ENCODE measurements at regions not wholly inside any gene's neighbourhood (a gene's known extent, or its start where the extent isn't known, plus 50 kb on each side); places are given as distances from the start of the nearest gene placed in this dataset.
A peak's percentile ranks its signal among the peaks of the same experiment; 100 is the strongest.

DNA sequence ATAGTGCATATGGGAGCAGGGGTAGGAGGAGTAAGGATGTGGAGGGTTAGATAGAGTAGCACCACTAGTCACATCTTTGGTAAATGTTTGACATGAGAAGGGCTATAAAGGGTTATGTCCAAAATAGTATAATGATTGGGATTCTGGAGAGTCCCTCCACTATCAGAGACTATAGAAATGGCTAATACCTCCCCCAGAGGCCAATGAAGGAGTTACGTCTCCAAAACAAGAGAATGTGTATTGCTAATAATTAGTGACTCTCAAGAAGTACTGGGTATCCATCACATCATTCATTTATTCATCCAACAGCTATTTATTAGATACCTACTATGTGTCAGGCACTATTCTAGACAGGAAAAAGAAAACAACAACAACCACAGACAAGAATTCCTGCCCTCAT is 203.7 kb upstream of the UMPS start:
- DNase-seq (ENCODE audit: low read depth in 2 of 3, low spot score in 2 of 3), result no peak

DNA sequence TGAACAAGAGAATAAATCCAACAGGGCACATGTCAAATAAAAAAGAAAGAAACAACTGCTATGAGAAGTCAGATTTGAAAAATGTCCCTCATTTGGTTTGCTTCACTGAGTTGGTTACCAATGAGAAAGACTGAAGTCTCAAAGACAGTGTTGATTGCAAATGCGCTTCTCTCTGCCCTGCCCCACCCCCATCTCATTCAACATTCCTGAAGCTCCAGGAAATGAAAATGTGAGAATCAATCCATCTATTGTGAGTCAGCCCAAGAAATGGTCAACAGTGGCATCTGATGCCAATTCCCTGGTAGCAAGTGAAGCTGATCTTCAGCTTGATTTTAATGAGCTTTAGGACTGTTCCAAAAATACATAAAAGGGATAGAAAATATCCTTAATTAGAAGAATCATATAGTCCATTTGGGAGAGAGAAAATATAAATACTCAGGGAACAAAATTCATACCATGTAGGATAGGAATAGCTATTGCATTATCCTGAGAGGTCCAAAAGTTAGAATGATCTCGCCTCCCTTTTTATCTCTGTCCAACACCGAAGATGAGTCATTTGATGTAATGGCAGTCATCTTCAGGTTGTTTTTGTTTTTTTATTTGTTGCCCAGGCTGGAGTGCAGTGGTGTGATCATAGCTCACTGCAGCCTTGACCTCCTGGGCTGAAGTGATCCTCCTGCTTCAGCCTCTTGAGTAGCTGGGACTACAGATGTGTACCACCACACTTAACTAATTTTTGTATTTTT is 200.3 kb upstream of the UMPS start:
- no peak for DNase-seq (ENCODE audit: low read depth in 2 of 3, low spot score in 2 of 3)

GRCh38 chr3:124530916-124531315 is 199.3 kb upstream of the UMPS start:
- DNase-seq (ENCODE audit: low read depth in 2 of 3, low spot score in 2 of 3), result no peak

DNA sequence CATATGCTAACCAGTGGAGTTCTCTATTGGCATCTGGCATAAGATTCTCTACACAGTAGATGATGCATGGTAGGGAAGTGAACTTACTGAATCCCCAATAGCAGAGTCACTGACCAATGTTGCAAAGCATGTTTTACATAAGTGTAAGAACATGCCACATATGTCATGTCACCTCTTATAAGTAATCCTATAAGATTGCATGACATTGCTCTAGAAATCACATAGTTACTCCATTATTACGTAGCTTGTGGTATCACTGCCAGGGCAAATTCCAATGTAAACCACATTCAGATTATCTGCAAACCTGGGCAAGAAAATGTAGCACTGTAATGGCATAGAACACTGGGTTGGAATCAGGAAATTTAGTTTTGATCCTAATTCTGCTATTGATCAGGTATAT is 198.2 kb upstream of the UMPS start:
- DNase-seq (ENCODE audit: low read depth in 2 of 3, low spot score in 2 of 3), result no peak

DNA sequence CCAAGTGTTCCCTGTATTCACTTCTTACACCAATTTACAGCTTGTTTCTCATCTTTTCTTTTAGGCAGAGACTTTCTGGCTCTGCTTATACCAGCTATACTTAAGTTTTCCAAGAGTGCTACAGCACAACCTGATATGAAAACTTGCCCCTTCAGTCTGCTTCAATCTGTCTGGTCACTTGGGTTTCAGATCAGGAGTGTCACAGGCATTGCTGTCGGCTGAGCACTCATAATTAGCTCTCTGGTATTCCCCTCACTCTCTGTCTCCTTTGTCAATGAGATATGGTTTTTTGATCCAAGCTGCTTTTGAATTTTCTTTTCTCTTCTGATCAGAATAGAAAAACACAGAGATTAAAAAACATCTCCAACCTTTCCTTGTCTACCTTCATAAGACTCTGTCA is 194.9 kb upstream of the UMPS start:
- no peak for DNase-seq (ENCODE audit: low read depth in 2 of 3, low spot score in 2 of 3)

GRCh38 chr3:124540550-124541211 is 189.6 kb upstream of the UMPS start:
- DNase-seq (ENCODE audit: low read depth in 2 of 3, low spot score in 2 of 3), result no peak

GRCh38 chr3:124542214-124542869 is 187.9 kb upstream of the UMPS start:
- no peak for DNase-seq (ENCODE audit: low read depth in 2 of 3, low spot score in 2 of 3)

DNA sequence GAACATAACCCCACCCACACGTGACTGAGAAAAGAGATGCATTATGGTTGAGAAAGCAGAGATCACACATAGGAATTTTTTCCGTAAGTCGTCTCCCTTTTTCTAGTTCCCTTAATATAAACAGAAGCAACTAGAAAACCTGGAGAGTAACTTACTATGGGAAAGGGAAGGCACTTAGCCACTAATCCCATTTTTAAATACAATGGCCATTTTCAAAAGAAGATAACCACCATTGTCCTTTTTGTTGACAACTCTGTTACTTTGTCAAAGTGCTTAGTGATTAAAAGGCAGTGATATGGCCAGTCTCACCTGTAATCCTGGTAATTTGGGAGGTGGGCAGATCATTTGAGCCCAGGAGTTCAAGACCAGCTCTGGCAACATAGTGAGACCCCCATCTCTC is 184.4 kb upstream of the UMPS start:
- no peak for DNase-seq (ENCODE audit: low read depth in 2 of 3, low spot score in 2 of 3)

DNA sequence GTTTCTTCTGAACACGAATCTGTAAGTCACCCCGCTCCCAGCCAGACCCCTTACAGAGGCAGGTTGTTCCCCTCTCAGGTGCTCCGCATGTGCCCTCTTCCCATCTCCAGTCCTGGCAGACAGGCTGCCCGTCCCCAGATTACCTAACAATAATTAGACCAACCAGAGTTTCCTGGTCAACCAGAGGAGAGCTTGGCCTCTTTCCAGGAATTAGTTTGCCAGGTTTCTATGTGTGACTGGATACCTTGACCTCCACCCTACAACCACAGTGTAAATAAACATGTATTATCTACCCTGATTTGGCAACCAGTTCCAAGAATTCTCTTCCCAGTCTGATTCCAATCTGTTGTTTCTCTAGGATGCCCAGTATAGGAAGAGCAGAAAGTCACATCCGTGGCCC is 178.0 kb upstream of the UMPS start:
- DNase-seq (ENCODE audit: low read depth in 2 of 3, low spot score in 2 of 3), result no peak

DNA sequence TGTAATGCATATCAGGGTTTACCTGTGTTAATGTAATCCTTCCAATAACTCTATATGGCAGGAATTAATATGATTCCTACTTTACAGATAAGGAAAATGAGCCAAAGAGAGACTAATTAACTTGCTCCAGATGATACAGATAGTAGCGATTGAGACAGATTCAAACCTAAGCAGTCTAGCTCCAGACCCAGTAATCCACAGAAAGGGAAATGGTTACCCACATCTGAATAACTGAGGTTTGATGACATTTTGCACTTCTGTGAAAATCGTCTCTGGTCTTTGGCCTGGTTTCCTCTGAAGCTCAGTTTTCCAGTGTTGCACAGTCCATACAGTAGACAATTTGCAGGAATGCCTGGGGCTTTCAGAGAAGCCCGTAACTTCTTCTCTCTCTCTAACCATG is 177.1 kb upstream of the UMPS start:
- no peak for DNase-seq (ENCODE audit: low read depth in 2 of 3, low spot score in 2 of 3)

DNA sequence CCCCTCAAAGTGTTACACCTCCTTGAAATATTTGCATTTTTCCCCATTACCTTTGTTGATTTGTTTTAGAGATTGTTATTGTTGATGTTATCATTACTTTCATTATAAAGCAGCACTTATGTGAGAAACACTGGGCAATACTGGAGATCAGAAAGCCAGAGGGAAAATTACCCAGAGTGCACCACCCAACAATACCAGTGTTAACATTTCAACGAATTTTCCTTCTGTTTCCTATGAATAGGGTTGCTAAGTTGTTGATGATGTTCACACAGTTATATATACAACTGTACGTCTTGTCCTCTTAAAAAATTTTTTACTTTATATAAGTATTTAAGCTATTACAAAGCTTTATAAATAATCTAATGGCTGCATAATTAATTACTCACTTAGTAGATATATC is 173.6 kb upstream of the UMPS start:
- DNase-seq (ENCODE audit: low read depth in 2 of 3, low spot score in 2 of 3), result no peak

DNA sequence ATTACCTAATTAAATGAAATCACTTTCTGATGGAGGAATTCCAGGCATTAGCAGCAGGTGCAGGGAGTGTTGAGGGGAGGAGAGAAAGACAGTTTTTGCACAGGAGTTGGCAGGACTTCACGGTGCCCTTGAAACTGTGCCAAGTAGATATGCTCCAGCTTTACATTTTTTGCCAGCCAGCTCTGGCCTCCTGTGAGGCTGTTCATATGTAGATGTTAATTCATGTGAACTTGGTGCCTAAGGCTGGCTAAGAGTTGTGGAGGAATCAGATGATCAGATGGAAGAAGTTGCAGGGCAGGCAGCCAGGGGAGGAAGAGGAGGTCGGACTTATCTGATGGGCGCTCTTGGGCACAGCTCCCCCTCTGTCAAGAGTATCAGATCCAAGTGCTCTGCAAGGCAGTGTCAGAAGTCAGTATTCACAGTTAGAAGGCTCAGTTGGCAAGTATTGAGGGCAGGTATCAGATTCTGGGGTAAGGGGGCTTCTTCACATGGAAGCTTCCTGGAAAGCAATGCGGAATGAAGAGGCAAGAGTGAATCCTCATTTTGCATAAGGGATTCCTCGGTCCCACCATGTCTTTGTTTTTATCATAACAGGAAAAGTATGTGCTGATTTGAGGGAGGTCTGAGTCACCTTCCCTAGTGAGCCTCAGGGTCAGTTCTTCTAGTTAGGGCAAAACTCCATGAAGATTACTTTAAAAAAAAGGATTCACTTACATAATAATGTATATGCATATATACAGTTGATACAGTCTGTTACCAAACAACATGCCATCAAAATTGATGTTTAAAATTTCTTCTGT is 172.6 kb upstream of the UMPS start:
- no peak for DNase-seq (ENCODE audit: low read depth in 2 of 3, low spot score in 2 of 3)

DNA sequence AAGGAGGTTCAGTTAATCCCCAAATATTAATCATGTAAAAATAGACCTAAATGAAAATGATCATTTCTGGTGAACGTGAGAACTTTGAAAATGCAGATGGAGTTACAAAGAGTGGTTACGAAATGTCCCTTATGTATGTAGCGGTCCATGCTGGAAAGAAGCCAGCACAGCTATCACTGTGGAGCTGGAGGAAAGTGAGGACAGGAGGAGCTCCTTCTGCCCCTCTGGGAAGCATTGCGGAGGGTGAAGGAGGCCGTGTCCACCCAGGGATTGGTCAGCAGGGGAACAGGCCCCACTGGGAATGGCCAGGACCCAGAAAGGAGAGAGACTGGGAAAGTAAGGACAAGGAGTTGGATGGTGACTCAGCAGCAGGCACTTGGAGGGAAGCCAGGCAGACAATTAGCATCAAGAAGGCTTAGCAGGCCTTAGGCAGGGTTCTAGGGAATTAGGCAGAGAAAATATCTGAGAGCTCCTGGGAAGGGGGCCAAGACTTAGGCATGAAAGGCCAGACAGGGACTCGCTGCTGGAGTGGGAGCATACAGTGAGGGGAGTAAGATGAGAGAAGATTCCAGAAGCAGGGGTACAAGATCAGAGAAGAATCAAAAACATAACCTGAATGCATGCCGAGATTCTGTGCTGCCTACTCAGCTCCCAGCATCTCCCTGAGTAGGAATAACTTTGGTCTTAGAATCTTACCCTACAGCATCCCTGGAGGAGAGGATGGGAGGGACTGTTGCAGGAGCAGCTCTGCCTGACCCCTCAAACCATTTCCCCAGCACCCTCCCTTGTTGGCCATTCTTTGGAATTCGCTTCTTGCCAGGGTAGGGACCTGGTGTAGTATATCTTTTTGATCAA is 171.0 kb upstream of the UMPS start:
- no peak for DNase-seq (ENCODE audit: low read depth in 2 of 3, low spot score in 2 of 3)

GRCh38 chr3:124559846-124560574 is 170.2 kb upstream of the UMPS start:
- DNase-seq (ENCODE audit: low read depth in 2 of 3, low spot score in 2 of 3), result peak in 2 of 3 experiments; percentile 3 to 44

- no peak for DNase-seq (ENCODE audit: low read depth in 2 of 3, low spot score in 2 of 3)
Observed at GRCh38 chr3:124560666-124561215, 169.5 kb upstream of the UMPS start.

DNA sequence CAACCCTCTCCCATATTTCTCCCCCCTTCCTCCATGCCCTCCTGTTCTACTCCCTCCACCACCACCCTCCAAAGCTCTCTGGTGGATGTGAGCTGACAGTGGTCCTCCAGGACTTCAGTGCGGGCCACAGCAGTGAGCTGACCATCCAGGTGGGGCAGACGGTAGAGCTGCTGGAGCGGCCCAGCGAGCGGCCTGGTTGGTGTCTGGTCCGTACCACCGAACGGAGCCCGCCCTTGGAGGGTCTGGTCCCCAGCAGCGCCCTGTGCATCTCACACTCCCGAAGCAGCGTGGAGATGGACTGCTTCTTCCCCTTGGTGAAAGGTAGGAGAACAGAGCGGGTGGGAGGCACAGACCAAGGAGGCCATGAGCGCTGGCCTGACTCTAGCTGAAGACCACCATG is 167.5 kb upstream of the UMPS start:
- no peak for DNase-seq (ENCODE audit: low read depth in 2 of 3, low spot score in 2 of 3)

- DNase-seq (ENCODE audit: low read depth in 2 of 3, low spot score in 2 of 3), result no peak
Observed at GRCh38 chr3:124563376-124563775, 166.9 kb upstream of the UMPS start.

- peak in 1 of 3 experiments; percentile 29 for DNase-seq (ENCODE audit: low read depth in 2 of 3, low spot score in 2 of 3)
Observed at GRCh38 chr3:124565013-124565412, 165.2 kb upstream of the UMPS start.

DNA sequence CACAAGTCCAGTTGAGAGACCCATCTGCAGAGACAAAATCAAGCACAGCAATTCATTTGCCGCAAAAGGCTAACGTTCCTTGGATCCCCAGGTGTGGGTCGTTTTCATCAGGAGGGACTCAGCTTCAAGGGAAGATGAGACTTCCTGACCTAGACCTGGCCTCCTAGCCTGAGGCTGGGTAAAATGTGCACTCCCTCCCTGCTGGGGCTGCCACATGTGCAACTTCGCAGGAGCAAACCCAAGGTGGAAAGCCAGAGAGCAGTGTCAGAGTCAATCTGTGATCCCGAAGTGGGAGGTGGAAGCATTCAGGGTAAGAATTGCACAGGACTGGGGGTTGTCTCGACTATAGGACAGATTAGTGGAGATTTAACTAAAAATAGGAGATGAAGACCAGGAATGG is 164.7 kb upstream of the UMPS start:
- no peak for DNase-seq (ENCODE audit: low read depth in 2 of 3, low spot score in 2 of 3)

- no peak for DNase-seq (ENCODE audit: low read depth in 2 of 3, low spot score in 2 of 3)
Observed at GRCh38 chr3:124566701-124567100, 163.6 kb upstream of the UMPS start.

Data from activated CD8-positive, alpha-beta memory T cell treated with anti-CD3 and anti-CD28 coated beads for 48 hours (primary cell).